DND-41 (cell line): ENCODE measurements at regions not wholly inside any gene's neighbourhood (a gene's known extent, or its start where the extent isn't known, plus 50 kb on each side); places are given as distances from the start of the nearest gene placed in this dataset.

ENCODE experiments used
- EZH2 ChIP-seq: IDR thresholded peaks from 3 replicates; pipeline ENCODE4 v1.6.1; 2012; ENCODE audit warnings: borderline replicate concordance, low read depth, mild to moderate bottlenecking, moderate library complexity, low read length, inconsistent platforms; ENCODE audit not compliant: severe bottlenecking
- TF ChIP-seq, protein P1 (sequence below): IDR thresholded peaks from 2 replicates; pipeline ENCODE4 v1.5.1; 2012; ENCODE audit warnings: borderline replicate concordance, low read length, moderate library complexity, mild to moderate bottlenecking; ENCODE audit not compliant: poor library complexity, severe bottlenecking; ENCODE audit errors: extremely low read depth

DNA sequence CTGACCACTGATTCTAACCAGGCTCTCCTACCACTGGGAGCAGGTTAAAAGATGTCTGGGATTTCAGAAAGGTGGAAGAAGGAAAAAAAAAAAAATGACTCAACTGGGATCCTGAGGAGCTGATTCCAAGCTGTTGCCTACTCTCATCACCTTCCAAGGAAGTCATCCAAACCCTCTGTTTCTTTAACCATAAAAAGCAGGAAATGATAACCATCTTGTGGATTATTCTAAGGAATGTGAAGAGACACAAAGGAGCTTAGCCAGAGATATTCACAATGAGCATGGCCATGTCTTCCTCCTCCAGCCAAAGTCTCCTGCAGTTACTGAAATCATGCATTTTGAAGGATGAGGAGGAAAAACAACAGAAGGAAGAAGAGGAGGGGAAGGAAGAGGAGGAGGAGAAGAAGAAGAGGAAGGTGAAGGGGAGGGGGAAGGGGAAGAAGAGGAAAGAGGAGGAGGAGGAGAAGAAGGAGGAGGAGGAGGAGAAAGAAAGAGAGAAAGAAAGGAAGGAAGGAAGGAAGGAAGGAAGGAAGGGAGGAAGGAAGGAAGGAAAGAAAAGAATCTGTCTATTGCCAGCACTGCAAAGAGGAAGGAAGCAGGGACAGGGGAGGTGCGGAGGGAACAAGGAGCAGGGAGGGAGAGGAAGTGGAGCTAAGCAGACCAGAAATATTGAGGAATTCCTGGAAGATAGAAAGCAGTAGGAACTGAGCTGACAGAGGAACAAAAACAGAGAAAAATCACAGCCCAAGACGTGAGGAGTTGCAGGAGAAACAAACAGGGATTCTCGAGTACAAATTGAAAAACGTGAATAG is 229.2 kb downstream of the UACA start:
- TF ChIP-seq, protein P1, sequence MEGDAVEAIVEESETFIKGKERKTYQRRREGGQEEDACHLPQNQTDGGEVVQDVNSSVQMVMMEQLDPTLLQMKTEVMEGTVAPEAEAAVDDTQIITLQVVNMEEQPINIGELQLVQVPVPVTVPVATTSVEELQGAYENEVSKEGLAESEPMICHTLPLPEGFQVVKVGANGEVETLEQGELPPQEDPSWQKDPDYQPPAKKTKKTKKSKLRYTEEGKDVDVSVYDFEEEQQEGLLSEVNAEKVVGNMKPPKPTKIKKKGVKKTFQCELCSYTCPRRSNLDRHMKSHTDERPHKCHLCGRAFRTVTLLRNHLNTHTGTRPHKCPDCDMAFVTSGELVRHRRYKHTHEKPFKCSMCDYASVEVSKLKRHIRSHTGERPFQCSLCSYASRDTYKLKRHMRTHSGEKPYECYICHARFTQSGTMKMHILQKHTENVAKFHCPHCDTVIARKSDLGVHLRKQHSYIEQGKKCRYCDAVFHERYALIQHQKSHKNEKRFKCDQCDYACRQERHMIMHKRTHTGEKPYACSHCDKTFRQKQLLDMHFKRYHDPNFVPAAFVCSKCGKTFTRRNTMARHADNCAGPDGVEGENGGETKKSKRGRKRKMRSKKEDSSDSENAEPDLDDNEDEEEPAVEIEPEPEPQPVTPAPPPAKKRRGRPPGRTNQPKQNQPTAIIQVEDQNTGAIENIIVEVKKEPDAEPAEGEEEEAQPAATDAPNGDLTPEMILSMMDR: no peak
- no peak for TF ChIP-seq EZH2
